GM18502 (cell line): ENCODE measurements at regions not wholly inside any gene's neighbourhood (a gene's known extent, or its start where the extent isn't known, plus 50 kb on each side); places are given as distances from the start of the nearest gene placed in this dataset.
A peak's percentile ranks its signal among the peaks of the same experiment; 100 is the strongest.

Experiments used
- ATAC-seq: cut with Tn5 transposase; IDR thresholded peaks from one replicate; pipeline ENCODE4 v1.9.1; 2021; ENCODE audit warnings: mild to moderate bottlenecking; ENCODE audit not compliant: unreplicated experiment, poor library complexity

- no peak for ATAC-seq
Measured at GRCh38 chr13:44267203-44267602, 106.4 kb upstream of the SERP2 start.

GRCh38 chr13:44267980-44268379 lies 105.6 kb upstream of the SERP2 start:
- ATAC-seq = no peak

DNA sequence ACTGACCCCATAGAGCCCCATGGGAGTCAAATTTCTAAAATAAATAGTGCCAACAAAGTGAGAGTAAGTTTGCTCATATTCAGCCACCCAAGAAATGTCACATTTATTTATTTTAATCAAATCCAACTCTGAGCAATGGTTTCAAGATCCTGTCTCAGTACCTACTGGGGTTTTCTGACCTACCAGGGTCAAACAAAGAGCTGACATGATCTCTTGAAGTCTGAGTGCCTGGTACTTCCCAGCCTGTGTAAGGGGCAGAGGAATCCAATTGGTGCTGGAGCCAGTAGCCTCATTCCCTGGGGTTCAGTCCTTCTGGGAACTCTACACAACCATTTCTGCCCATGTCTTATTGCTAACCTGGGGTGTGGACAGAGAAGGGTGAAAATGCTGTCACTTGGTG lies 104.6 kb upstream of the SERP2 start:
- no peak for ATAC-seq

DNA sequence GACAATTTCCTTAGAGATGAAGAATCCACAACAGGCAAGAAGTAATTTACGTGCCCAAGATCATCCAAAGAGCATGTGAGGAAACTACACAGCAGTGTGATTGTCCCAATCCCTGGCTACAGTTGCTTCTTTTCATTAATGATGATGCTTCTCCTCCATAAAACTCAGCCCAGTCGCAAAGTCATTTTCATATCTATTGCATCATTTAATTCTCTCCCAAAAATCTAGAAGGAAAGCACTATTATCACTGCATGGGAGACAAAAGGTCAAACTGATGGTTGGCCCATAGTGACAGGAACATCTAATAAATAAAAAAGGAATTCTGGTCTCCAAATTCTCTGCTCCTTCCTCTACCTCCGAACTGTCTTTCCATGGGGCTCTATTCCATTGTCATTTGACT lies 103.5 kb upstream of the SERP2 start:
- ATAC-seq = no peak

DNA sequence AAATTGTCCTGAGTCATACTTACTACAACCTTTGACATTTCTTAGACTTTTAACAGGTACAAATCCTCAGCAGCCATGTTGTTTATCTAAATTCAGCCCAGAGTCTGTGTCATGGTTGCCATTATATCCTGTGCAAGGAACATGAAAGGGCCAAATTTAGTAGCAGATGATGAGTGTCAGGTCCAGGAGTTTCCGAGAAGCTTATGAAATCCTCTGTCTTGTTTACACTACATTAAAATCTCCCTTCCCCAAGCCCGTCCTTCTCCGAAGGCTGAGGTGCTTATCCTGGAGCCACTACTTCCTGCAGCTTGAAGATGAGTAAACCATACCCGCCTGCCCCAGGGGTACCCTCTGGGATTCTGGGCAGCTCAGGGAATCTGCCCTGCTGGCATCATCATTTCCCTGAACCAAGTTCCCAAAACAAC lies 102.6 kb upstream of the SERP2 start:
- no peak for ATAC-seq

- ATAC-seq = no peak
Measured at GRCh38 chr13:44271473-44271872, 102.2 kb upstream of the SERP2 start.

GRCh38 chr13:44271915-44272341 lies 101.7 kb upstream of the SERP2 start:
- no peak for ATAC-seq

GRCh38 chr13:44272692-44273091 lies 100.9 kb upstream of the SERP2 start:
- ATAC-seq = no peak

DNA sequence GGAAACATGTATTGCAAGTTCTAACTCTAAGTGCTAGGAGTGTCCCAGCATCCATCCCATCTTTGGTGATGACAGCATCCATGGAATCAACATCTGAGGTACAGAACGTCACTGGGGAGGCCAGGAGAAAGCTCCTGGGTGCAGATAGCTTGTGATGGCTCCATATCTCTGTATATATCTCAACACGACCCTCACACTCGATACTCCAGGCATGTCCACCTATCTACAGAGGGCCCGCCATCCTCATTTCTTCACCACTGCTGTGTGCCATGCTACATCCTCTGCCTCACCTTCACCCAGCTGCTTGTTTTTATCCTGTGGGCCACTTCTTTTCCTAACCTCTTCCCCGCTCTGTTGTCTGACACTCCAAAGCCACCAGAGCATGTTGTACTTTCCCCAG lies 100.4 kb upstream of the SERP2 start:
- ATAC-seq = no peak

- ATAC-seq = peak; percentile 96
Measured at GRCh38 chr13:44273991-44274770, 99.4 kb upstream of the SERP2 start.

DNA sequence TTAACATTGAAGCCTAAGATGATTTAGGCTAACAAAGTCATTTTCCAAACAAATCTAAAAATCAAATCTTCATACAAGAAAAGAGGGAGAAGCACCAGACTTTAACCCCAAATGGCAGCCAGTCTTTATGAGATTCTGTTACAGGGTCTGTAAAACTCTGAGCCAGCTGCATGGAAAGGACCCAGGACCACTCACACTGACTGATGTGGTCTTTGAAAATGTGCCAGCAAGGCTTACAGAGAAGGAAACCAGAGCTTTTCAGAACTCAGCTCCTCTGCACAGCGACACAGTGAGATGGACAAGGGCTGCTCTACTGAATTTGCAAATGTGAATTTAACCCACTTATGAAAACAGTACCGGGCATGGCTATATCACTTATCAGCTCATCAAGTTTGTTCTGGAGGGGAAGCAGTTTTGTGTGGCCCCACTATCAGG lies 98.8 kb upstream of the SERP2 start:
- ATAC-seq = no peak

DNA sequence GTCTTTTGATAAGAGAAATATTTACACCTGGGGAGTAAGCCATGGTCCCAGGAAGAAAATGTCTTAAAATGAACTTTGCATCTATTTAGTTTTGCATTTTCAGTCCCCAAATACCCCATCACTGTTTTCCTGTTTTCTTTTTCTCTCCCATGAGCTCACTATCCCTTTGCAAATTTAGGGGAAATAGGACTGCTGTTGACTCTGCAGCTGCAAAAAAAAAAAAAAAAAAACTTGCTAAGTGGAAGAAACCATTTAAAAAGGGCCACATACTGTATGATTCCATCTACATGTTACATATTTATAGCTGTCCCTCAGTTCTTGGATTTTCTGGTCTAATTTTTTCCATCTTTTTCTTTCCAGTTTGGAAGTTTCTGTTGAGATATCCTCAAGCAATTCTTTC lies 98.2 kb upstream of the SERP2 start:
- no peak for ATAC-seq

GRCh38 chr13:44276061-44276460 lies 97.6 kb upstream of the SERP2 start:
- no peak for ATAC-seq

GRCh38 chr13:44277459-44277858 lies 96.2 kb upstream of the SERP2 start:
- no peak for ATAC-seq

DNA sequence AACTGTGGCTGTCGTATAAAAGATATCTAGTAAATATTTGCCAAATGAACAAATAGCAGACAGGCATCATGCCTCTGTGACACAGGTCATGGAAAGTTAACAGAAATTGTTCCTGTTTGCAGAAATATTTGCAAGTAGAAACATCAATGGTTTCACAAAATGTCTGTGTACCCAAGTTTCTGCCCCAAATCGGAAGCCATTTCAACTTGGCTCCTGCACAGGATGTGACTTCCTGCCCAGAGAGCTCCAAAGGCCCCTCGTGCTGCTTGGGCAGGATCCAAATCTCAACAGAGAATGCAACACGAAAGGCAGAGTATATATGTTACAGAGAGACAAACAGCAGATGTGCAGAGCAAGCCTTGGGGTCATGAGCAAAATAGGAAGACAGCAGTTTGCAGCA lies 95.5 kb upstream of the SERP2 start:
- ATAC-seq = no peak

GRCh38 chr13:44280456-44280855 lies 93.2 kb upstream of the SERP2 start:
- ATAC-seq = no peak

DNA sequence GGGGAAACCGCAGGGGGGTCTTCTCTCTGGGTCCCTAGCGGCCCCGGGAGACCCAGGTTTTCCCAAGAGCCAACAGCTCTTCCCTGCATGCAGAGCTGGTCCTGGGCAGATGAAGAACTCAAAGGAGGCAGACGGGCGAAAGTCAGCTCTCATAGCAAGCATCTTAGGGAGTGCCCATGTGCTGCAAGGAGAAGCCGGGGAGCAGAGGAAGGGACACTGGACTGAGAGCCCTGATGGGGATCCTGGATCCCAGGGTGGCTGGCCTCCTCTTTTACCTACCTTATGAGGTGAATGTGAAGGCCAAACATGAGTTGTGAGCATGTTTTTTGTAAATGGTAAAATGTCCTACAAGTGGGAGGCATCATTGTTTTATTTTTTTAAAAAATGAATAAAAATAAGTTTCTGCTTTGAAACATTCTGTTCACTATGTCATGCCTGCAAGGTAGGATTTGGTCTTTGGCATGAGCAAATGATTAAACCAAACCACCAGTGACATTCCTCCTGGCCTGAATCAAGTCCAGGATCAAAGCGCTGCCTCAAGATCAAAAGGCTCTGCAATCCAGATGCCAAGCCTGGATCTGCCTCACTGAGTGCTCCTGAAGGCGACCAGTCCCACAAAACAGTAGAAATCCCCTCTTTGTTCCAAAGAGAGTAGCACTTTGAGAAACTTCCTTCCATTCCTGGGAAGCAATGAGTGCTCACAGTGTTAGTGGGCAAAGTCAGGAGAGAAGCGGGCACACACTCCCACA lies 92.2 kb upstream of the SERP2 start:
- no peak for ATAC-seq

DNA sequence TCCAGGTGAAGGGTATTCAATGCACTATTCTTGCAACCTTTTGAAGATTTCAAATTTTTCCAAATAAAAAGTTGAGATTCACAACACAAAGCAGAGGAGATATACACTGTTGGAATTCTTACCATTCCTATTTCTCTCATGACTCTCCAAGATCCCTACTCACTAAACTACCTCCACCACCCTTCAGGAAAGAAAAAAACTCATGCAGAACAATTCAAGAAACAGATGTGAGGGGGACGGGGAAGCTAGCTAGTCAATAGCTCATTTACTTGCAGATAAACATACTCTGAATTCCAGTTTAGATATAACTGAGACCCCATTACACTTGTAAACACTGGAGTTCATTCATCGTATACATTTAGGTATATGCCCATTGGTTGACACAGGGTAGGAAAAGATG lies 90.0 kb upstream of the SERP2 start:
- ATAC-seq = no peak

DNA sequence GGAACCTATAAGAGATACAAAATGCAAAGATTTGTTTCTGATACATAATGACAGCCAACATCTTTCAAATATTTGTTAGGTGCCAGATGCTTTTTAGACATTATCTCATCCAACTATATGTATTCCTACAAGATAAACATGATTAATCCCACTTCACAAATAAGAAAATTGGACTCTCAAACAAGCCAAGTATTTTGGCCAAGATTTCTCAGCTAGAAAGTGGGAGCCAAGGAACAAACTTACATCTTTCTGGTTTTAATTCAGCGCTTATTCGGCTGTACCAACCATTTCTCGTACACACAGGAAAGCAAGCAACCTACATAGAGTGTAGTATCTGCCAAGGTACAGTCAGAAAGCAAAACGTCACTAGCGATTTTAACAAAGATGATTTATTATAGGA lies 85.7 kb upstream of the SERP2 start:
- ATAC-seq = no peak

DNA sequence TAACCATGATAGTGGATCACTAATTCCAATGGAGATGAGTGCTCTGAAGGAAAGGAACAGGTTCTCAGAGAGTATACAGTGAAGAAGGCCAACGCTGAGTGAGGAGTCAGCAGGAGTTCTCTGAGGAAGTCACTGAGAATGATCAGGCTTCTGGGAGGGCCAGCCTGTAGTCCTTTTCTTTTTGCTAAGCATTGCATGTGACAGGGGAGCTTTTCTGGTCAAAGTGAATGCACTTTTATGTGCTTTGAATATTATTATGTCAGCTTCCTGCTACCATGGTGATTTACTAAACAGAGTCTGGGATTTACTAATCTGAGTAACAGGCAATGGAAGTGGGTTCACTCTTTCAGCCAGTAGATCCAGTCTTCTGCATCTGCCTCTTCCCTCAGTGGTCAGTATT lies 81.1 kb upstream of the SERP2 start:
- no peak for ATAC-seq

DNA sequence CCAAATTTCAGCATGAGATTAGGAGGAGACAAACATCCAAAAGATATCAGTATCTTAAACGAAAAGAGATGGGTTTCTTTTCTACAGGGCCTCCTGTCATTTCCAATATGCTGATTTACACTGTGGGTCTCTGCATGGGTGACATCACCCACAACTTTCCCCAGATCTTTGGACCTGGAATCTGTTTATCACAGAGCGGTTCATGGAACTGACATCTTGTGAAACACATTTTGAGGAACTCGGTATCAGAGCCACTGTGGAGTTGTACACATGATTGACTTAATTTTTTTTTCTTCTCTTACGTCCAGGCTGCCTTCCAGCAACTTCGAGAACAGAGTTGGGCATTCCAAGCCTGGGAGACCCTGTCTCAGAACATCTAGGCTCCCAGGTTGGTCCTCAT lies 80.2 kb upstream of the SERP2 start:
- ATAC-seq = no peak
